NCI-H2107 (cell line): ENCODE measurements at regions not wholly inside any gene's neighbourhood (a gene's known extent, or its start where the extent isn't known, plus 50 kb on each side); places are given as distances from the start of the nearest gene placed in this dataset.
"Not testable (repeated sequence)": the region's sequence is repeated elsewhere in the genome, so short reads cannot be mapped to it uniquely, and the experiment has no call there.

Experiments used
- DNase-seq: peaks from one replicate; lab custom pipeline; 2025; lab: John Stamatoyannopoulos, UW

- DNase-seq = not testable (repeated sequence)
Measured at GRCh38 chr19:28540385-28540784, 672.6 kb downstream of the UQCRFS1 start.

GRCh38 chr19:28539759-28540158 lies 673.2 kb downstream of the UQCRFS1 start:
- DNase-seq = no peak

- DNase-seq = not testable (repeated sequence)
Measured at GRCh38 chr19:28538579-28538978, 674.4 kb downstream of the UQCRFS1 start.

- no peak for DNase-seq
Measured at GRCh38 chr19:28537896-28538295, 675.1 kb downstream of the UQCRFS1 start.

- DNase-seq = no peak
Measured at GRCh38 chr19:28537079-28537478, 675.9 kb downstream of the UQCRFS1 start.

- no peak for DNase-seq
Measured at GRCh38 chr19:28535352-28535775, 677.6 kb downstream of the UQCRFS1 start.

- DNase-seq = no peak
Measured at GRCh38 chr19:28534766-28535351, 678.1 kb downstream of the UQCRFS1 start.

GRCh38 chr19:28532765-28533341 lies 680.1 kb downstream of the UQCRFS1 start:
- no peak for DNase-seq

- DNase-seq = no peak
Measured at GRCh38 chr19:28531979-28532378, 681.0 kb downstream of the UQCRFS1 start.

GRCh38 chr19:28530406-28531035 lies 682.4 kb downstream of the UQCRFS1 start:
- DNase-seq = no peak

- DNase-seq = no peak
Measured at GRCh38 chr19:28526038-28526437, 686.9 kb downstream of the UQCRFS1 start.

GRCh38 chr19:28523619-28524018 lies 689.3 kb downstream of the UQCRFS1 start:
- DNase-seq = no peak

GRCh38 chr19:28522545-28522922 lies 690.4 kb downstream of the UQCRFS1 start:
- no peak for DNase-seq

- DNase-seq = no peak
Measured at GRCh38 chr19:28521614-28522544, 691.1 kb downstream of the UQCRFS1 start.

- DNase-seq = no peak
Measured at GRCh38 chr19:28520998-28521568, 691.9 kb downstream of the UQCRFS1 start.

GRCh38 chr19:28519952-28520861 lies 692.7 kb downstream of the UQCRFS1 start:
- no peak for DNase-seq

- DNase-seq = no peak
Measured at GRCh38 chr19:28519218-28519779, 693.7 kb downstream of the UQCRFS1 start.

GRCh38 chr19:28516415-28516872 lies 696.5 kb downstream of the UQCRFS1 start:
- DNase-seq = no peak

GRCh38 chr19:28514166-28514565 lies 698.8 kb downstream of the UQCRFS1 start:
- DNase-seq = no peak

GRCh38 chr19:28511655-28512054 lies 701.3 kb downstream of the UQCRFS1 start:
- DNase-seq = no peak
